GM19395 (cell line): ENCODE measurements at regions not wholly inside any gene's neighbourhood (a gene's known extent, or its start where the extent isn't known, plus 50 kb on each side); places are given as distances from the start of the nearest gene placed in this dataset.
"Not testable (repeated sequence)": the region's sequence is repeated elsewhere in the genome, so short reads cannot be mapped to it uniquely, and the experiment has no call there.

Source experiments
- ATAC-seq: cut with Tn5 transposase; IDR thresholded peaks from one replicate; pipeline ENCODE4 v1.9.1; 2021; ENCODE audit warnings: mild to moderate bottlenecking, moderate library complexity; ENCODE audit not compliant: unreplicated experiment

DNA sequence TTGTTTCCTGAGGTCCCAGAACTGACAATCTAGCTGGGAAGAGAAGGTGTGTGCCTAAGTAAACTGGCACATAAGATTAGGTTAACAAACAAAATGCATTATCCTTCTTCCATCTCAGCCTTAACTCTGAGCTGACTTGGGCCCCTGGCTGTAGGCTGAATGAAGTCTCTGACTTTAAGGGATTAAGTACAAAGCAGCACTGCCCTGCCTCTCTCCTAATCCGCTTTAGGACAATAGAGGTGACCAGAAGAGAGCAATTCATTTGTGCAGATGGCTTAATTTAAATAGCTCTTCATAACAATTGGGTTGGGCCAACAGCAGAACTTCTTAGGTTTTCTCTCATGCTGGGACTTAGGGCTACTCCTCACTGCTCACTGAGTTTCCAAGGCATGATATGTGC, 181.6 kb upstream of the SOX14 start:
- no peak for ATAC-seq

DNA sequence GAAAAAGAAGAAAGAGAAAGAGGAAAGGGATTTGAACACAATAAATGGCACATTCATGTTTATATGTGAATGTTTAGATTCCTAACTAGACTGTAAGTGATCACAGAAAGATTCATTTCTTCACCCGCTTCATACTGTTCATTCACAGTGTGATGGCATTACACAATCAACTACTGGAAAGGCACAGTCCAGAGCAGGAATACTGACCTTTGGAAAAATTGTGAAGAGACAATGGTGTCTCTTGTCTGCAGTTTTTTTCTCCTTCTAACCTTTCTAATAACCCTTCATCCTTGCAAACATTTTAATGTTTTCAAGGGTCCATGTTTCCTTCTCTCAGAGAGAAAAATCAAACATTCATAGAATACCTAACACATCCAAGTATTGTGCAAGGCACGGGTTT, 180.9 kb upstream of the SOX14 start:
- no peak for ATAC-seq

DNA sequence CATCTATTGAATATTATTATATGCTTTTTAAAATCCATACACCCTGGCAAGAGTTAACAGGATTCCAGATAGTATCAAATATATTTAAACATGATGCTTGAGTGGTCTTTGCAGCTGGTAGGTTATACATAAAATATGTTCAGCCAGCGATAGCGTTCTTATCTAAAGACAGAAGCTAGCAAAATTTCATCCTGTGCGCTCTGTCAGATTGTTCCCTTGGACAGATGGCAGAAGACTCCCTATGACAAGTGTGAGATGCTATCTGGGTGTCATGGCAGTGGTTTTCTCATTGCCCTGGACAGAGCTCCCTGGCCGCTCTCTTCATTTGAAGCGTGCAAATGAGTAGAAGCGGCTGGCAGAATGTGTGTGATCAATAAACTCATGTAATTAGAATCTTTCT, 175.2 kb upstream of the SOX14 start:
- ATAC-seq: no peak

DNA sequence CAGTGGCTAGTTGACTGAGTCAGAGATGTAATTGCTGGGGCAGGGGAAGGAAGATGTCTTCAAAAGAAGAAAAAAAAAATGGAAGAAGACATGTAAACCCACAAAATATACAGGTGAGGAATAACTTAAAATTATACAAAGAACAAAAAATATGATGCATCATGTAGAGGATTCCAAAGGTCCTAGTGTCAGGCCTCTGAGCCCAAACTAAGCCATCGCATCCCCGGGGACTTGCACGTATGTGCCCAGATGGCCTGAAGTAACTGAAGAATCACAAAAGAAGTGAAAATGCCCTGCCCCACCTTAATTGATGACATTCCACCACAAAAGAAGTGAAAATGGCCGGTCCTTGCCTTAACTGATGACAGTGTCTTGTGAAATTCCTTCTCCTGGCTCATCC, 168.7 kb upstream of the SOX14 start:
- not testable (repeated sequence) for ATAC-seq

DNA sequence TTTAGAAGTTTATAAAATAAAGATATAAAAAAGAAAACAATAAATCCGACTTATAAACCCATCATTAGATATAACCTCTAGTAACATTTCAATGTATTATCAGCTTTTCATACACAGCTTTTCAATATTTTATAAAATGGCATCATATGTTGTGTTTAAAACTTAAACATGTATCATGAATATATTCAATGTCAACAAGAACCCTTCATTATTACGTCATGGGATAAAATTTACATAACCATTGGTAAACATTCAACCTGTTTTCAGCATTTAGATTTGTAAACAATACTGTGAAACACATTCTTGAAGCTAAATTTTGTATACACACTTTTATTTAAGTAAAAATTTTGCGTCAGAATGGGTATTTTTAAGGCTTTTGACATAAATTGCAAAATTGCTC, 153.4 kb upstream of the SOX14 start:
- no peak for ATAC-seq

DNA sequence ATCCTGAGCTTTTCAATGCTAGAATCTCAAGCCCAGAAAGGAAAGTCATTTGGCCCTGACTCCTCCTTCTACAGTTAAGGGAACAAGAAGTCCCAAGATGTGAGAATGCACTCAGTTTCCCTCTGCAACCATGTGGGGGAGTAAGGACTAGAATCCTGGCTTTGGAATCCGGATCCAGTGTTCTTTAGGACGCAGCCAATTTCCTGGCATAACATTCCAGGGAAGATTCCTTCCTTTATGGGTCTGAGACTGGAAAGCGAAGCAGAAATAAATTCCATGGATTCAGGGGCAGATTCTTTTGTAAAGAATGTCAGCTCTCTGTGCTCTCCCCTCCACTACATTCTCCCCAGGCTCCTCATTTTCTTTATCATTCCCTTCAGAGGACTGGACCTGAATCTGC, 151.8 kb upstream of the SOX14 start:
- no peak for ATAC-seq

DNA sequence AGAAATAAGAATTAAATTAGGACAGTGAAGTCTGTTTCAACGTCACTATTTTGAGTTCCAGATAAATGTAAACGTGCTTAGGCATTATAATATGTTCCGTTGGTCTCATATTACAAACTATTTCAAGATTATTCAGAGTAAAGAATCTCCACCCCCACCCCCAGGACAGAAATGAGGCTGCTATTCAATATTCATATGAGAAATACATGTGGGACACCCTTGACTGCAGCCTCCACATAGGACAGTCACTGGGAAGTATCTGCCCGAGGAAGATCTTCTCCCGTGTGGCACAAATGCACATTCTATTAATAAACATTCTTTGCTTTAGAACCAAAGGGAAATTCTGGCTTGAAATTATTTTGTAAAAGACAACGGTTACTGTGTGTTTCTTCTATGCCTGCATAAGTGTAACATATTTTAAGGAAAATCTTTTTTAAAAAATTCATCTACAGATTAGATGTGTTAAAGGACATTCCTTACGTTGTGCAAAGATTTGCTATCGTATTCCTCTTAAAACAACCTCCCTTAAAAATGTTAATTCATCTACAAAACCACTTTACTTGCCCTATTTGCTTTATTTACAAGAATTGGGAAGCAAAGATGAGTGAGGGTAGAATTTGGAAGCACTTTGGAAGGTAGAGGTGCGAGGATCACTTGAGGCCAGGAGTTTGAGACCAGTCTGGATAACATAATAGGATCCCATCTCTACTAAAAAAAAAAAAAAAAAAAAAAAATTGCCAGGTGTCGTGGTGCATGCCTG, 148.3 kb upstream of the SOX14 start:
- ATAC-seq: no peak

DNA sequence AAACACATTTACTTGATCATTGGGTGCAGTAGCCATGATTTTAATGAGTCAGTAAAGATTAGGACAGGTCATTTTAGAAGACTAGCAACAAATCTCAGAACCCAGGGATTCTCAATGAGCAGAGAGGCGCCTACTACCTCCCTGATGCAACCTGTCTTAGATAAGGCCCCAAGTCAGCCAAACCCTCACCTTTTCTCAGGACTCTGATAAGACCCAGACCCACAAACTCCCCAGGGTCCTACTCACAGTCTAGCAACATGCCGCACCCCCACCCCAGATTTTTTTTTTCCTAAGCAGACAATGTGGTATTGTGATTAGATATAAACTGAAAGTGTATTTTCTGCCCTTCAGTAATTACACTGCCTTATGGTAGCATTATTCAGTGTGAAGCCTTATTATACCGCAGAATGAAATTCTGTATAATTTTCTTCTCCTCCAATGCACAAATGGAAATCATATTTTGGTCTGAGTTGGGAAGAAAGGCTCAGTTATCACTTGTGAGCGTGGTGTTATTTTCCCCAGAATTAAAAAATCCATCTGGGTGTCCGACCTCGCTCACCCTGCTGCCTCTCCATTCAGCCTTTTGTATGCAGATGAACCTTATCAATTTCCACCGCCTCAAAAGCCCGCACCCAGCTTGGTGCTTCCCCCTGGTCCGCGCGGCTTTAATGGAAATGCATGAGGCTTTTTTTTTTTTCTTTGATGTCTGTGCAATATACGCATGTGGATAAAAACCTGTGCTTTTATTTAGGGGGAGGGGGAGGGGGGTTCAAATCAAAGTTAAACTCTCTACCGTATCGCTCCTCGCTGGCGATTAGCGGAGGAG, 122.0 kb upstream of the SOX14 start:
- ATAC-seq: no peak

DNA sequence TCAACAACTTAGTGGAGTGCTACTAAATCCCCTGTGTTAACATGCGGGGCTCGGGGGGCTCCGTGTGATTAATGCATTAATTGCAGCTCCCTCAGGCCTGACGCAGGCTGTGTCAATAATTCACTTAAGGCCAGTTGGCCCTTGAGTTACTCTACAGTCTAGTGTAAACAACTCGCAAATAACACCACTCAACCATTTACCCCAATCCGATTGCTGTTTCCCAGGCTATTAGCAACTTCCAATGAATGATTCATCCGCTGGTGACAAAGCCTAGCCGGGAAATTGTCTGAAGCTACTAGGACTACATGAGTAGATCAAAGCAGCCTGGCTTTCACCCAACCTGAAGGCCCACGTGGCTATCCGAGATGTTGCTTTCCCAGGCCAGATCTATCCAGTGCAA, 121.3 kb upstream of the SOX14 start:
- no peak for ATAC-seq

DNA sequence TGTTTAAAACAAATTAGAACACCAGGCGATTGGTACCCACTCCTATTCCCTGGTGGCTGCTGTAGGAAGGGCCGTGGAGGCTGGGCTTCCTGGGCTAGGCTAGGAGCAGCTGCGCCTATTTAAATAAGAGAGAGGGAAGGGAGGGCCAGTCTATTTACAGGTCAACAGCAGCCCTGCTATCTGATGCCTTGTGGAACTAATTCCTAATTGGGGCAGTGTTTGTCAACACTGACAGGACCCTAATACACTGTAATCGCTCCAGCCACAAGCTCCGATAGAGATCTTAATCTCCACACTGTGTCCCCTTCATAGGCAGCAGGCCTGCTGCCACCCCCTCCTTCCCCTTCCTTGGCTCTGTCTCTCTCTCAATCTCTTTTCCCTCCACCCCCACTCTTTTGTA, 116.9 kb upstream of the SOX14 start:
- no peak for ATAC-seq

DNA sequence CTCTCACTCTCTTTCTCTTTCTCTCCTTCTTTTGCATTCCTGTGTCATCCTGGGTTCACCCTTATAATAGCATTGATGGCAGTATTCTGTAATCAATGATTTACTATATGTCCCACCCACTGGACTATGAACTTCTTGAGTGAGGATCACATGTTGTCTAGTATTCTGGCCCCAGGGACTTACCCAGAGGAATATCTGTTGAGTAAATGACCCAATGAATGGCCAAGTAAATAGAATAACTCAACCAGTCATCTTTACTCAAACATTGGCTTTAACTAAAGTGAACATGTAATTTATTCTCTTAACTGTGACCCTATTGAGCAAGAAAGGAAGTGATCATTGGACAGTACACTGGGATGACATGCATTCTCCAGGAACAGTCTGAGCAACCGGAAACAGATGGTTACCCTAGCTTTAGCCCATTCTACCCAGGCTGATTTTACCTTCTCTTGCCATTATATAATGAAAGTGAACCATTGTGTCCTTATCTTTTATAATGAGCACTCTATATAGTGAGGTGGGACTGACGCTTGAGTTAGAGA, 94.5 kb upstream of the SOX14 start:
- no peak for ATAC-seq

DNA sequence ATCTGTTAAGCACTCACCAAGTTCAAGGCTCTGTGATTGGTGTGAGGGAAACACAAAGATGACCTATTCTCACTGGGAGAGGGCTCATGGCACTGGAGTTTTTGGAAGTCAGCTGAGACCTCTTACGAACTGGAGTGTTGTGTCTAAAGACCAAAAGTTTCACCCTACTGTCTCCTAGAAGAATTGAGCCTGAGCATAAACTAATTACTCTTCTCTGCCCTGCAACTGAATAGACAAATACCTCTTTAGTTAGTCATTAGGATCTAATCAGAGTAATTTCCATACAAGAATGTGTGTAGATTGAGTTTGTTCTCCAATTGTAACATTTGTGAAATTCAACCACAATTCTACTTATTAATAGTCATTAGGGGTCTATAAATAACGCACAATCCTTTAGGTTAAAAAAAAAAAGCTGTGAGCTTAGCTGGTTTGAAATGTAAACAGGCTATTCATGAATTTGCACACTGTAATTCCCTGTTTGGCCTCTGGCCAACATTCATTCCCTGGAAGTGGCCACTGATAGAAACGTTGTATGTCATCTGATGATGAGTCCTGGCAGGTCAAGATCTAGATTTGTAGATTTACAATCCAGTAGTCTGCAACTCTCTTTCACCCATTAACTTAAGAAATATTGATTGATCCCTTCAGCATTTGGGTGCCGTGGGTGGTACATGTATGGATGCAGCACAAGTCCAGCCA, 76.8 kb upstream of the SOX14 start:
- no peak for ATAC-seq

DNA sequence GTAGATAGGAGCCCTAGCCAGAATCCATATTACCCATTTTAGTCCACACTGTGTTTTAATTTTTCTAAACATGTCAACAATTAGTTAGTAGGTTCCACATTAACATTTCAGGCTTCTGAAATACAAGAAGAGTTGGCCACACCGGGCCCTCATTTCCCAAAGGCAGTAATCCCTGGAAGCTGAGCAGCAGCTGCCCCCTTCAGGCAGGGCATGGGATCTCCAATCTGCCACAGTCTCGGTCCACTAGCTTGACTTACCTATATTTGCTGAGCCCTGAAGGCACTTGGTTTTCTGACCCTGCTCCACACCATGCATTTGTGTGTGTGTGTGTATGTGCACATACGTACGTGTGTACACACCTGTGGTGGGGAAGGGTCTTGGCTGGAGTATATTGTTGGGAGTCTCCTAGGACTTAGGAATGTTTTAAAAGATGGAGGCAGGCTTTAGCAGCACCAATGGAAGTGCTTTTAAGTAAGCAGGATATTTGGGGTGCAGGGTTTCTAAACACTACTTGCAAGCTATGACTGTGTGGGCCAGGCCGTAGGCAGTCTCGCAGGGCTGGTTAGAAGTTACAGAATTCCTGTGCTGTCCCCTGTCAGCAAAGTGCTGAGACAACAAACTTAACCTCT, 71.2 kb upstream of the SOX14 start:
- no peak for ATAC-seq

DNA sequence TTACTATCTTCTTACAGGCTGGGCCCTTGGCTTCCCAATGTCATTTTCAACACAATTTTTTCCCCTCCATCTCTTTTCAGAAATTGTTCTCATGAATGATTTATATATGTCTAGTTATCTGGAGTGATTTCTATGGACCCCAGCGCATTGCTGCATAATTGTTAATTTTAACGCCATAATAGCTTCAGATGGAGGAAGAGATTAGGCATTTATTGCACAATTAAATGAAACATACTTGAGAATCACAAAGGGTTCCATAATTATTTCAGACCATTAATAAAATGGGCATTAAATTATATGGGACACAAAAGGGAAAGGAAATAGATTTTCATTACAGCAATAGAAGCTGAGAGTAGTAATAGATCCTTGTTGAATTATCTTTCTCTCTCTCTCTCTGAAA, 70.3 kb upstream of the SOX14 start:
- ATAC-seq: no peak

DNA sequence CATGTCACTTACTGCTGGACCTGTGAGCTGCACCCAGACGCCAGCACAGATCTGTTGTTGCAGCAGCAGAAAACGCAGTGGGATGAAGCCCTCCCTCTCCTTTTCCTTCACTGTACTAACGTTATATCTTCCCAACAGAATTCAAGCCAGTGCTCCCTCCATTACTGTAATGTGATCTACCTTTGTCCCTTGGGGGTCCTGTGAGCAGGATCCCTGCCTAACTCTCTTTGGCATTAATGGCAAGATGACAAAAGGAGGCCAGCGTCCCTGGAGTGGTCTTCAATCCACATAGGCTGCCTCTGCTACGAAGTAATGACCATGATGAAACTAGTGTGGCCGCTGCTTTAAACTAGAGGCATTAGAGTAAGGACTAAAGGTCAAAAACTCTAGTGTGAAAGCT, 69.3 kb upstream of the SOX14 start:
- no peak for ATAC-seq

DNA sequence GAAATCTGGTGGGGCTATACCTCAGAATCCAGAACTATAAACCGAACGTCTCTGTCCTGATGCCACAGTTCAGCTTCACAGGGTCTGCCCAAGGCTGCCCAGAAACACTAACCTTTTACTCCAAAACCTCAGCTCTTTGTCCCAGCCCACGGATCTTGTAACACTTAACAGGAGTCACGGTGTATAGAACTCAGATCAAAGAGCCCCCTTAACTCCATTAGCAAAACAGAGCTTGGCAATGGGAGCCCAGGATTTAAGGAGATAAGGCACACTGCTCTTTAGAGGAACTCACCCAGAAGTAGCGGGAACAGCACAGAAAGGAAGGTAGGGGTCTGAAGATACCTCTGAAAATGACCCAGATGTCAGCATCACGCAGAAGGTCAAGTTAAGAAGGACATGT, 68.8 kb upstream of the SOX14 start:
- ATAC-seq: no peak

DNA sequence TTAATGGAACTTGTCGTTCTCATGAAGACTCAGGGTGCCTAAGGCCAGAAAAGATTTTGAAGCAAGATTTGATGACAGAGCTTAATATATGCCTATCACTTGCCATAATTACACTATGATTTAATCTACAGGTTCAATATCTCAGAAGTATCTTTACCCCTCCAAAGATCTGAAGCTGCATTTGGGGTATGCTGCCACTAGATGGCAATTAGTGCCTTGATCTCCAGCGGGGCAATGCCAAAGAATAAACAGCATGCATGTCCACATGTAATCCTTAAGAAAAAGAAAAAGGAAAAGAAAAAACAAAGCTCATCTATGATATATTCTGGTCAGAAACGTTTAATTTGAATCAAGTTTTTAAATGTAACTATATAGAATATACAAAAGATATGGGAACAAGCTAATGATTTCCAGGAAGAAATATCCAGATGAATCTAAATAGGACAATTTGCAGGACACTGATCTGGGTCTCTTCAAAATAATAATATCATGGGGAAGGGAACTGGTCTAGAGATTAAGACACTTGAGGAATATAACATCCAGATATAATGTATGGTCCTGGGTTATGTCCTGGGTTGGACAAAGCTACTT, 55.0 kb upstream of the SOX14 start:
- no peak for ATAC-seq

DNA sequence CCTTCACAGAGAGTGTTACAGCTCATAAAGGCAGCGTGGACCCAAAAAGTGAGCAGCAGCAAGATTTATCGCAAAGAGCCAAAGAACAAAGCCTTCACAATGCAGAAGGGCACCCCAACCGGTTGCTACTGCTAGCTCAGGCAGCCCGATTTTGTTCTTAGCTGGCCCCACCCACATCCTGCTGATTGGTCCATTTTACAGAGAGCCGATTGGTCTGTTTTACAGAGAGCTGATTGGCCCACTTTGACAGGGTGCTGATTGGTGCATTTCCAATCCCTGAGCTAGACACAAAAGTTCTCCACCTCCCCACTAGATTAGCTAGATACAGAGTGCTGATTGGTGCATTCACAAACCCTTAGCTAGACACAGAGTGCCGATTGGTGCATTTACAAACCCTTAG, 50.1 kb upstream of the SOX14 start:
- ATAC-seq: not testable (repeated sequence)
